ENCODE measurements at regions not wholly inside any gene's neighbourhood (a gene's known extent, or its start where the extent isn't known, plus 50 kb on each side); places are given as distances from the start of the nearest gene placed in this dataset.

GRCh38 chr14:43778570-43778936, 728.5 kb downstream of the FSCB start:
- TF ChIP-seq POLR2A (IDR thresholded peaks at IDR 0.05): no peak
- TF ChIP-seq, protein P1, sequence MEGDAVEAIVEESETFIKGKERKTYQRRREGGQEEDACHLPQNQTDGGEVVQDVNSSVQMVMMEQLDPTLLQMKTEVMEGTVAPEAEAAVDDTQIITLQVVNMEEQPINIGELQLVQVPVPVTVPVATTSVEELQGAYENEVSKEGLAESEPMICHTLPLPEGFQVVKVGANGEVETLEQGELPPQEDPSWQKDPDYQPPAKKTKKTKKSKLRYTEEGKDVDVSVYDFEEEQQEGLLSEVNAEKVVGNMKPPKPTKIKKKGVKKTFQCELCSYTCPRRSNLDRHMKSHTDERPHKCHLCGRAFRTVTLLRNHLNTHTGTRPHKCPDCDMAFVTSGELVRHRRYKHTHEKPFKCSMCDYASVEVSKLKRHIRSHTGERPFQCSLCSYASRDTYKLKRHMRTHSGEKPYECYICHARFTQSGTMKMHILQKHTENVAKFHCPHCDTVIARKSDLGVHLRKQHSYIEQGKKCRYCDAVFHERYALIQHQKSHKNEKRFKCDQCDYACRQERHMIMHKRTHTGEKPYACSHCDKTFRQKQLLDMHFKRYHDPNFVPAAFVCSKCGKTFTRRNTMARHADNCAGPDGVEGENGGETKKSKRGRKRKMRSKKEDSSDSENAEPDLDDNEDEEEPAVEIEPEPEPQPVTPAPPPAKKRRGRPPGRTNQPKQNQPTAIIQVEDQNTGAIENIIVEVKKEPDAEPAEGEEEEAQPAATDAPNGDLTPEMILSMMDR (IDR thresholded peaks at IDR 0.05): no peak
